HG03045 (cell line): ENCODE measurements at regions not wholly inside any gene's neighbourhood (a gene's known extent, or its start where the extent isn't known, plus 50 kb on each side); places are given as distances from the start of the nearest gene placed in this dataset.
A peak's percentile ranks its signal among the peaks of the same experiment; 100 is the strongest.
"Not testable (repeated sequence)": the region's sequence is repeated elsewhere in the genome, so short reads cannot be mapped to it uniquely, and the experiment has no call there.

Experiments used
- ATAC-seq: cut with Tn5 transposase; IDR thresholded peaks from one replicate; pipeline ENCODE4 v1.9.1; 2021; ENCODE audit warnings: mild to moderate bottlenecking, moderate library complexity; ENCODE audit not compliant: unreplicated experiment

- no peak for ATAC-seq
Measured at GRCh38 chr12:73902260-73902659, 635.4 kb upstream of the ATXN7L3B start.

- no peak for ATAC-seq
Measured at GRCh38 chr12:73906757-73907156, 630.9 kb upstream of the ATXN7L3B start.

- ATAC-seq = no peak
Measured at GRCh38 chr12:73935817-73936216, 601.8 kb upstream of the ATXN7L3B start.

GRCh38 chr12:73947326-73948026 lies 590.2 kb upstream of the ATXN7L3B start:
- ATAC-seq = no peak

- ATAC-seq = no peak
Measured at GRCh38 chr12:73950507-73950906, 587.1 kb upstream of the ATXN7L3B start.

GRCh38 chr12:73951956-73952703 lies 585.5 kb upstream of the ATXN7L3B start:
- no peak for ATAC-seq

GRCh38 chr12:73964641-73965040 lies 573.0 kb upstream of the ATXN7L3B start:
- ATAC-seq = no peak

- no peak for ATAC-seq
Measured at GRCh38 chr12:73973486-73973885, 564.1 kb upstream of the ATXN7L3B start.

GRCh38 chr12:73984552-73984951 lies 553.1 kb upstream of the ATXN7L3B start:
- ATAC-seq = no peak

GRCh38 chr12:73991138-73991537 lies 546.5 kb upstream of the ATXN7L3B start:
- ATAC-seq = no peak

GRCh38 chr12:73998894-73999293 lies 538.7 kb upstream of the ATXN7L3B start:
- ATAC-seq = no peak

- ATAC-seq = no peak
Measured at GRCh38 chr12:74015118-74015517, 522.5 kb upstream of the ATXN7L3B start.

- ATAC-seq = not testable (repeated sequence)
Measured at GRCh38 chr12:74016324-74016723, 521.3 kb upstream of the ATXN7L3B start.

GRCh38 chr12:74018849-74019248 lies 518.8 kb upstream of the ATXN7L3B start:
- no peak for ATAC-seq

- ATAC-seq = peak; percentile 97
Measured at GRCh38 chr12:74021937-74022336, 515.7 kb upstream of the ATXN7L3B start.

GRCh38 chr12:74031045-74031444 lies 506.6 kb upstream of the ATXN7L3B start:
- ATAC-seq = no peak

- no peak for ATAC-seq
Measured at GRCh38 chr12:74033531-74033930, 504.1 kb upstream of the ATXN7L3B start.

GRCh38 chr12:74039138-74039537 lies 498.5 kb upstream of the ATXN7L3B start:
- ATAC-seq = not testable (repeated sequence)

- ATAC-seq = no peak
Measured at GRCh38 chr12:74043343-74043742, 494.3 kb upstream of the ATXN7L3B start.

- ATAC-seq = no peak
Measured at GRCh38 chr12:74049348-74049747, 488.3 kb upstream of the ATXN7L3B start.

- no peak for ATAC-seq
Measured at GRCh38 chr12:74051848-74052247, 485.8 kb upstream of the ATXN7L3B start.

GRCh38 chr12:74066476-74066875 lies 471.2 kb upstream of the ATXN7L3B start:
- ATAC-seq = no peak
